ENCODE measurements at regions not wholly inside any gene's neighbourhood (a gene's known extent, or its start where the extent isn't known, plus 50 kb on each side); places are given as distances from the start of the nearest gene placed in this dataset.
"Not testable (repeated sequence)": the region's sequence is repeated elsewhere in the genome, so short reads cannot be mapped to it uniquely, and the experiment has no call there.

- TF ChIP-seq CTCF (IDR thresholded peaks at IDR 0.05; ENCODE audit: low read depth, low read length) = no peak
- H3K4me3 ChIP-seq (ENCODE audit: low read depth, low read length) = no peak overlapping the region
- no peaks in the 10 kb centered on the region for H3K9me3 ChIP-seq
- no peaks in the 10 kb centered on the region for H3K27me3 ChIP-seq
- no peaks in the 10 kb centered on the region for H3K36me3 ChIP-seq
- DNase-seq = no peak
- peaks cover 2% of the 10 kb centered on the region; the same call in 1 of the 2 replicates for H3K4me1 ChIP-seq
Measured at GRCh38 chr6:6738108-6738507, 149.6 kb downstream of the LY86 start.

GRCh38 chr6:6738922-6739716 is 150.6 kb downstream of the LY86 start:
- no peak for DNase-seq
- no peak overlapping the region for H3K4me3 ChIP-seq (ENCODE audit: low read depth, low read length)
- peaks cover 2% of the 10 kb centered on the region; the same call in 1 of the 2 replicates for H3K4me1 ChIP-seq
- TF ChIP-seq CTCF (IDR thresholded peaks at IDR 0.05; ENCODE audit: low read depth, low read length) = no peak
- H3K36me3 ChIP-seq = no peaks in the 10 kb centered on the region
- H3K9me3 ChIP-seq = no peaks in the 10 kb centered on the region
- H3K27me3 ChIP-seq = no peaks in the 10 kb centered on the region

- H3K4me1 ChIP-seq = peaks cover 2% of the 10 kb centered on the region; the same call in 1 of the 2 replicates
- no peaks in the 10 kb centered on the region for H3K27me3 ChIP-seq
- H3K4me3 ChIP-seq (ENCODE audit: low read depth, low read length) = no peak overlapping the region
- no peaks in the 10 kb centered on the region for H3K9me3 ChIP-seq
- TF ChIP-seq CTCF (IDR thresholded peaks at IDR 0.05; ENCODE audit: low read depth, low read length) = no peak
- no peaks in the 10 kb centered on the region for H3K36me3 ChIP-seq
- DNase-seq = no peak
Measured at GRCh38 chr6:6740595-6740994, 152.1 kb downstream of the LY86 start.

- H3K4me1 ChIP-seq = peaks cover 2% of the 10 kb centered on the region; the same call in 1 of the 2 replicates
- no peak overlapping the region for H3K4me3 ChIP-seq (ENCODE audit: low read depth, low read length)
- H3K9me3 ChIP-seq = no peaks in the 10 kb centered on the region
- no peaks in the 10 kb centered on the region for H3K27me3 ChIP-seq
- no peaks in the 10 kb centered on the region for H3K36me3 ChIP-seq
- no peak for DNase-seq
- TF ChIP-seq CTCF (IDR thresholded peaks at IDR 0.05; ENCODE audit: low read depth, low read length) = no peak
Measured at GRCh38 chr6:6741264-6741663, 152.7 kb downstream of the LY86 start.

GRCh38 chr6:6742535-6742934 is 154.0 kb downstream of the LY86 start:
- 0 out of 2 replicates have a peak, but pooled peaks cover 5% of the 10 kb centered on the region for H3K4me1 ChIP-seq
- no peaks in the 10 kb centered on the region for H3K36me3 ChIP-seq
- H3K27me3 ChIP-seq = no peaks in the 10 kb centered on the region
- no peak overlapping the region for H3K4me3 ChIP-seq (ENCODE audit: low read depth, low read length)
- no peak for DNase-seq
- no peaks in the 10 kb centered on the region for H3K9me3 ChIP-seq
- TF ChIP-seq CTCF (IDR thresholded peaks at IDR 0.05; ENCODE audit: low read depth, low read length) = no peak

GRCh38 chr6:6744551-6744950 is 156.0 kb downstream of the LY86 start:
- Histone ChIP-seq H3K27me3 (no peaks in the 10 kb centered on the region; the same call in 1 of the 2 replicates), H3K9me3 (no peaks in the 10 kb centered on the region), H3K36me3 (no peaks in the 10 kb centered on the region), H3K4me3 (ENCODE audit: low read depth, low read length) (no peak overlapping the region), H3K4me1 (peaks cover 8% of the 10 kb centered on the region; the same call in 1 of the 2 replicates)
- no peak for TF ChIP-seq CTCF (IDR thresholded peaks at IDR 0.05; ENCODE audit: low read depth, low read length)
- DNase-seq = no peak

GRCh38 chr6:6745637-6746332 is 157.3 kb downstream of the LY86 start:
- not testable (repeated sequence) for H3K4me3 ChIP-seq (ENCODE audit: low read depth, low read length); H3K9me3 ChIP-seq; H3K27me3 ChIP-seq; H3K36me3 ChIP-seq; H3K4me1 ChIP-seq; DNase-seq
